HG03457 (cell line): ENCODE measurements at regions not wholly inside any gene's neighbourhood (a gene's known extent, or its start where the extent isn't known, plus 50 kb on each side); places are given as distances from the start of the nearest gene placed in this dataset.
"Not testable (repeated sequence)": the region's sequence is repeated elsewhere in the genome, so short reads cannot be mapped to it uniquely, and the experiment has no call there.

Experiments used
- ATAC-seq: cut with Tn5 transposase; IDR thresholded peaks from one replicate; pipeline ENCODE4 v1.9.1; 2021; ENCODE audit warnings: moderate number of reproducible peaks; ENCODE audit not compliant: unreplicated experiment

GRCh38 chr2:184302506-184302905, 295.8 kb upstream of the ZNF804A start:
- no peak for ATAC-seq

- no peak for ATAC-seq
These were observed 294.3 kb upstream of the ZNF804A start for GRCh38 chr2:184304006-184304405.

GRCh38 chr2:184305105-184305504, 293.2 kb upstream of the ZNF804A start:
- no peak for ATAC-seq

GRCh38 chr2:184308706-184309105, 289.6 kb upstream of the ZNF804A start:
- no peak for ATAC-seq

- ATAC-seq: no peak
These were observed 285.4 kb upstream of the ZNF804A start for GRCh38 chr2:184312970-184313369.

DNA sequence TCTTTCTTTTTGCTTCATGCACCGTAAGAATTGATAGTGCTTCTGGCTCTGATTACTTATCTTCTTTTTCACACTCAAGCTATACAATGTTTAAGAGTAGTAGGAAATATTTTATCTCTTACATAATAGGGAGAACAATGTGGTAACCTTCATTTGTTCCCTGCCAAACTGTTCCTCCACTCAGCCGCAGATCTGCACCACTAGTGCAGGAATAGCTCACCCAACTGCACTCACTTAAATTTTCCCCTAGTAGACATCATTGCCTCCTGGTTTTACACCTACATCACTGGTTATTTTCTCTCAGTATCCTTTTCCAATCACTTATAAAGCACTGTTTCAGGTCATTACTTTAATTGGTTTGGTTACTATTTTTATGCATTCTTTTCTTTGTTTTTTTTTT, 283.5 kb upstream of the ZNF804A start:
- no peak for ATAC-seq

DNA sequence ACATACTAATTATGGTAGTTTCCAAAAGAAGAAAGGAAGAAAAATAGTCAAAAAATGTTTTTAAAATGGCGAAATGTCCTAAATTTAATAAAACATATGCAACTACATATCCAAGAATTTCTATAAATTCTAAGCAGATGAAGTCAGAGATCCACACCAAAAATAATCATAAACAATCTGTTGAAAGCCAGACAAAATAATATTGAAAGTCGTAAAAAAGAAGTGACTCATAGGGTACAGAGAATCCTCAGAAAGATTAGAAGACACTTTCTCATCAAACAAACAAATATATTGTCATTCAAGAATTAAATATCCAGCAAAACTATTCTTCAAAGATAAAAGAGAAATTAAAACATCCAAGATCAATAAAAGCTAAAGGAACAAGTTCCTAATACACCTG, 281.4 kb upstream of the ZNF804A start:
- ATAC-seq: no peak

DNA sequence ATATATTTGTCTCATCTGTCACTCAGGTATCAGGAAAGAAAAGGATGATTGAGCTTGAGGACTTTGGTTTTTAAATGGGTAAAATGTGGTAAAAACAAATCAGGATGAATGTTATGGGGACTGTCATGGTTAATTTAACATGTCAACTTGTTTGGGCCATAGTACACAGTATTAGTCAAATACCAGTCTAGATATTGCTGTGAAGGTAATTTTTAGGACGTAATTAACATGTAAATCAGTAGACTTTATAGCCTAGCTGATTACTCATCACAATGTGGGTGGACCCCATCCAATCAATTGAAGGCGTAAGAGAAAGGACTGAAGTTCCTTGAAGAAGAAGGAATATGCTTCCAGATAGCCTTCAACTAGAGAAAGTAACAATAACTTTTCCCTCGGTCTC, 275.7 kb upstream of the ZNF804A start:
- no peak for ATAC-seq

DNA sequence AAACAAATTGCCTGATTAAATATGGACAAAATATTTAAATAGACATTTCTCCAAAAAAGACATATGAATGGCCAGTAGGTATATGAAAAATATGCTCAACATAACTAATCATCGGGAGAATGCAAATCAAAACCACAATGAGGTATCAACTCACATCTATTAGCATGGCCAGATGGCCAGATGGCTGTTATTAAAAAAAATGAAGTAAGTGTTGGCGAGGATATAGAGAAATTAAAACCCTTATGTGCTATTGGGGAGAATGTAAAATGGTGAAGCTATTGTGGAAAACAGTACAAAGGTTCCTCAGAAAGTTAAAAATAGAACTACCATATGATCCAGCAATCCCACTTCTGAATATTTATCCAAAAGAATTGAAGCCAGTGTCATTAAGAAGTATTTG, 272.3 kb upstream of the ZNF804A start:
- no peak for ATAC-seq

DNA sequence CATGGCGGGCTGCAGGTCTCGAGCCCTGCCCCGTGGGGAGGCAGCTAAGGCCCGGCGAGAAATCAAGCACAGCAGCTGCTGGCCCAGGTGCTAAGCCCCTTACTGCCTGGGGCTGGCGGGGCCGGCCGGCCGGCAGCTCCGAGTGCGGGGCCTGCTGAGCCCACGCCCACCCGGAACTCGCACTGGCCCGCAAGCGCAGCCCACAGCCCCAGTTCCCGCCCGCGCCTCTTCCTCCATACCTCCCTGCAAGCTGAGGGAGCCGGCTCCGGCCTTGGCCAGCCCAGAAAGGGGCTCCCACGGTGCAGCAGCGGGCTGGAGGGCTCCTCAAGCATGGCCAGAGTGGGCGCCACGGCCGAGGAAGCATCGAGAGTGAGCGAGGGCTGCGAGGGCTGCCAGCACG, 270.5 kb upstream of the ZNF804A start:
- ATAC-seq: not testable (repeated sequence)

GRCh38 chr2:184330561-184330960, 267.8 kb upstream of the ZNF804A start:
- ATAC-seq: not testable (repeated sequence)

GRCh38 chr2:184336688-184337087, 261.6 kb upstream of the ZNF804A start:
- no peak for ATAC-seq

- ATAC-seq: no peak
These were observed 259.6 kb upstream of the ZNF804A start for GRCh38 chr2:184338771-184339170.

GRCh38 chr2:184339966-184340365, 258.4 kb upstream of the ZNF804A start:
- no peak for ATAC-seq

GRCh38 chr2:184346338-184346862, 251.9 kb upstream of the ZNF804A start:
- no peak for ATAC-seq

- ATAC-seq: no peak
These were observed 247.2 kb upstream of the ZNF804A start for GRCh38 chr2:184351126-184351525.

DNA sequence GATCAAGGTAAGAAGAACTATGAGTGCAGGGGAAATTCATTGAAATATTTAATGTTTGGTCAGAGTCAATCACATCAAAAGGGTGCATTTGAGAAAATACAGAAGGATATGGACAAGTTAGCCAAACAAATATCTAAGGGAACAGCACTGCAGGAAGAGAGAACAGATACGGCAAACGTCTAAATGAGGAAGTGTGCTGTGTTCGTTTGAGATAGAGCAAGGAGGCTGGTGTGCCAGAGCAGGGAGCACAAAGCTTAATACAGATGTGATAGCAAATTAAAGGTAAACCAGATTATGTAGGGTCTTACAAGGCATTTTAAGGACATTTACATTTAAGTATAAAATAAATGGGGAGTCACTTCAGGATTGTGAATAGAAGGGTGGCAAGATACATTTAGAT, 241.3 kb upstream of the ZNF804A start:
- ATAC-seq: no peak

DNA sequence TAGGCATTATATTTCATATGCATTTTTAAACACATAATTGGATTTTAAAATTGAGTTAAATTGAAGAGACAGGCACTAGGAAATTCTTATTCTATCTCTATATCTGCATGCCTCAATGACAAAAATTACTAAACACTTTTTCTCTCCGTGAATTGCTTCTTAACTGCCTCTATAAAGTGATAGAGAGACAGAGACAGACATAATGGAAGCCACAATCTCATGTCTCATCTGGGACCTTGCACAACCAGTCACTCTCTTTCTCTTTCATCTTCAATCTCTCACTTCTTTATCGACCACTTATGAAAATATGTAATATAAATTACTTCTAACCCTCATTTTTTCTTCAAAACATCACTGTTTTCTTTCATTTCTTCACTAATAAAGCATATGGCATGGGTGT, 238.9 kb upstream of the ZNF804A start:
- ATAC-seq: no peak

- ATAC-seq: no peak
These were observed 235.1 kb upstream of the ZNF804A start for GRCh38 chr2:184363213-184363612.

GRCh38 chr2:184367211-184367610, 231.1 kb upstream of the ZNF804A start:
- no peak for ATAC-seq

GRCh38 chr2:184369307-184369706, 229.0 kb upstream of the ZNF804A start:
- no peak for ATAC-seq

DNA sequence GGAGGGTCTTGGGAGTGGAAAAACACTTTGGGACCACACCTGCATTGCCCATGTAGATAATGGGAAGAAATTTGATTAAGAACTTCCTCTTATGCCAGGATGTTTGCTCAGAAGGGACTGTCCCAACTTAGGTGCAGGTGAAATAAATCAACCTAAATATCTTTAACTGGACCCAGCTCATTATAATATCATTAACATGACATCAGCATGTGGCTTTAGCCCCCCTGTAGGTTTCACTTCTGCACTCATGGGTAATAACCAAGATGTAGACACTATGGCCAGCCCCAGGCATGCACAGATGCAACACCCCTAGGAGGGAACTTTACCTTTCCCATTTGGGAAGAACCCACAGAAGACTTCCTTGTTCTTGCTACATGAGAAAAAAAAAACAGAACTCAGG, 227.4 kb upstream of the ZNF804A start:
- no peak for ATAC-seq

DNA sequence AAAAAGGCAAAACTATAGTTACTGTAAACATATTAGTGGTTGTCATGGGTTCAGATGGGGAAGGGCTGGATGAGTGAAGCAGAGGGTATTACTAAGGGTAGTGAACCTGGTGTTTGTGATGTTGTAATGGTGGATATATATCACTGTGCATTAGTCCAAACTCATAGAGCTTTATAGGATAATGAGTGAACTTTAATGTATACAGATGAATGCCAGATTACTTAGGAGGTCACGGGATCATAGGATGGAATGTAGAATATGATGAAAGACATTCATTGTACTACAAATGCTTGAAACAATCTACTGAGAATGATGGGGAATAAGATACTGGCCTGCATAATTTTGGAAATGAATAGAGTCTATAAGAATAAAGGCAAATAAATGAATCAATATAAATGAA, 226.7 kb upstream of the ZNF804A start:
- ATAC-seq: no peak

- no peak for ATAC-seq
These were observed 225.8 kb upstream of the ZNF804A start for GRCh38 chr2:184372484-184372883.
